DOHH2 (cell line): ENCODE measurements at regions not wholly inside any gene's neighbourhood (a gene's known extent, or its start where the extent isn't known, plus 50 kb on each side); places are given as distances from the start of the nearest gene placed in this dataset.

Source experiments
- EZH2phosphoT487 ChIP-seq: fragments of 200-600 bp; sonication (generic); IDR thresholded peaks from 2 replicates; pipeline ENCODE4 v1.6.1; 2017; ENCODE audit warnings: borderline replicate concordance, mild to moderate bottlenecking, antibody characterized with exemption, low read length, moderate library complexity, mixed read lengths
- TF ChIP-seq, protein P1 (sequence below): fragments of 200-600 bp; sonication (generic); IDR thresholded peaks from one replicate; pipeline ENCODE4 v1.5.1; 2014; ENCODE audit warnings: antibody characterized with exemption, mild to moderate bottlenecking, low read depth, low read length; ENCODE audit not compliant: poor library complexity, severe bottlenecking

DNA sequence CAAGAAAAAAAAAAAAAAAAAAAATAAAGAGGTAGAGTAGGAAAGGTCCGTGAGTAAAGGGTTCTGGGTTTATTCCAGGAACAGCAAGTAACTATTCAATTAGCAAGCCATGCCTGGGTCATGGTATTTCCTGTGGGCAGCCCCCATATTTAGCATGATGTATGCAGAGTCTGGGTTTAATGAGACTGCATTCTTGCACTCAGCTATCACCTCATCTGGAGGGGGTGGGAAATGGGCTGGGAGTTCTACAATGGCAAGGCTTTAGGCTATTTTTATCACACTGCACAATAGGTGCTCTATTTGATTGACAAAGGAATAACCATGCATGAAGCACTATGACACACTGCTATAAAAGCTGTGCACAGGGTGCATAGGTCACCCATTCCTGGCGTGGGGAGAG lies 104.0 kb upstream of the CCL2 start:
- TF ChIP-seq, protein P1, sequence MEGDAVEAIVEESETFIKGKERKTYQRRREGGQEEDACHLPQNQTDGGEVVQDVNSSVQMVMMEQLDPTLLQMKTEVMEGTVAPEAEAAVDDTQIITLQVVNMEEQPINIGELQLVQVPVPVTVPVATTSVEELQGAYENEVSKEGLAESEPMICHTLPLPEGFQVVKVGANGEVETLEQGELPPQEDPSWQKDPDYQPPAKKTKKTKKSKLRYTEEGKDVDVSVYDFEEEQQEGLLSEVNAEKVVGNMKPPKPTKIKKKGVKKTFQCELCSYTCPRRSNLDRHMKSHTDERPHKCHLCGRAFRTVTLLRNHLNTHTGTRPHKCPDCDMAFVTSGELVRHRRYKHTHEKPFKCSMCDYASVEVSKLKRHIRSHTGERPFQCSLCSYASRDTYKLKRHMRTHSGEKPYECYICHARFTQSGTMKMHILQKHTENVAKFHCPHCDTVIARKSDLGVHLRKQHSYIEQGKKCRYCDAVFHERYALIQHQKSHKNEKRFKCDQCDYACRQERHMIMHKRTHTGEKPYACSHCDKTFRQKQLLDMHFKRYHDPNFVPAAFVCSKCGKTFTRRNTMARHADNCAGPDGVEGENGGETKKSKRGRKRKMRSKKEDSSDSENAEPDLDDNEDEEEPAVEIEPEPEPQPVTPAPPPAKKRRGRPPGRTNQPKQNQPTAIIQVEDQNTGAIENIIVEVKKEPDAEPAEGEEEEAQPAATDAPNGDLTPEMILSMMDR, result no peak
- TF ChIP-seq EZH2phosphoT487, result no peak
